ENCODE measurements at regions not wholly inside any gene's neighbourhood (a gene's known extent, or its start where the extent isn't known, plus 50 kb on each side); places are given as distances from the start of the nearest gene placed in this dataset.
A peak's percentile ranks its signal among the peaks of the same experiment; 100 is the strongest.

DNA sequence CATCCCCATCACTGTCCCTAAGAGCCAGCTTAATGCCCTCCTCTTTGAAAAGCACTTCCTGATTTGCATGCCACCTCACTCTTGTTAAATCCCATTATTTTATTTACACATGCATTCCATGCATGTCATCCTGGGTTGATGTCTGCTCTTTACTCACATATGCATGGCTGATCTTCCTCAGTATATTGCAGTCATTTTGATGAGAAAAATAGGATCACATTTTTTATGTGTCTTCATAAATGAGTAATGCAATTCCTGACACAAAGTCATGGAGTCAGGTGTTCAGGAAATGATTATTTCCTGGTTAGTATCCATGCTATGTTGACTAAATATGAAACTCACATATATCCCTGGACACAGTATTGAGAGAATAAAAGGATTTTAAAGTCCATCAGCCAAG lies 204.7 kb downstream of the SLIT2 start:
- H3K27me3 ChIP-seq (ENCODE audit: insufficient read depth, poor library complexity, severe bottlenecking) = no peaks in the 10 kb centered on the region
- no peak overlapping the region for H3K4me3 ChIP-seq (ENCODE audit: severe bottlenecking)
- H3K27ac ChIP-seq (ENCODE audit: poor library complexity, severe bottlenecking) = no peak overlapping the region
- ATAC-seq (ENCODE audit: low read depth) (peak; percentile 64), DNase-seq (ENCODE audit: low spot score) (no peak)
- TF ChIP-seq, protein P1, sequence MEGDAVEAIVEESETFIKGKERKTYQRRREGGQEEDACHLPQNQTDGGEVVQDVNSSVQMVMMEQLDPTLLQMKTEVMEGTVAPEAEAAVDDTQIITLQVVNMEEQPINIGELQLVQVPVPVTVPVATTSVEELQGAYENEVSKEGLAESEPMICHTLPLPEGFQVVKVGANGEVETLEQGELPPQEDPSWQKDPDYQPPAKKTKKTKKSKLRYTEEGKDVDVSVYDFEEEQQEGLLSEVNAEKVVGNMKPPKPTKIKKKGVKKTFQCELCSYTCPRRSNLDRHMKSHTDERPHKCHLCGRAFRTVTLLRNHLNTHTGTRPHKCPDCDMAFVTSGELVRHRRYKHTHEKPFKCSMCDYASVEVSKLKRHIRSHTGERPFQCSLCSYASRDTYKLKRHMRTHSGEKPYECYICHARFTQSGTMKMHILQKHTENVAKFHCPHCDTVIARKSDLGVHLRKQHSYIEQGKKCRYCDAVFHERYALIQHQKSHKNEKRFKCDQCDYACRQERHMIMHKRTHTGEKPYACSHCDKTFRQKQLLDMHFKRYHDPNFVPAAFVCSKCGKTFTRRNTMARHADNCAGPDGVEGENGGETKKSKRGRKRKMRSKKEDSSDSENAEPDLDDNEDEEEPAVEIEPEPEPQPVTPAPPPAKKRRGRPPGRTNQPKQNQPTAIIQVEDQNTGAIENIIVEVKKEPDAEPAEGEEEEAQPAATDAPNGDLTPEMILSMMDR (IDR thresholded peaks at IDR 0.05; ENCODE audit: poor library complexity, severe bottlenecking) = no peak
- peaks cover 8% of the 10 kb centered on the region for H3K4me1 ChIP-seq (ENCODE audit: insufficient read depth, poor library complexity, severe bottlenecking)
- H3K36me3 ChIP-seq (ENCODE audit: low read depth) = no peaks in the 10 kb centered on the region
- no peaks in the 10 kb centered on the region for H3K9me3 ChIP-seq (ENCODE audit: severe bottlenecking)

DNA sequence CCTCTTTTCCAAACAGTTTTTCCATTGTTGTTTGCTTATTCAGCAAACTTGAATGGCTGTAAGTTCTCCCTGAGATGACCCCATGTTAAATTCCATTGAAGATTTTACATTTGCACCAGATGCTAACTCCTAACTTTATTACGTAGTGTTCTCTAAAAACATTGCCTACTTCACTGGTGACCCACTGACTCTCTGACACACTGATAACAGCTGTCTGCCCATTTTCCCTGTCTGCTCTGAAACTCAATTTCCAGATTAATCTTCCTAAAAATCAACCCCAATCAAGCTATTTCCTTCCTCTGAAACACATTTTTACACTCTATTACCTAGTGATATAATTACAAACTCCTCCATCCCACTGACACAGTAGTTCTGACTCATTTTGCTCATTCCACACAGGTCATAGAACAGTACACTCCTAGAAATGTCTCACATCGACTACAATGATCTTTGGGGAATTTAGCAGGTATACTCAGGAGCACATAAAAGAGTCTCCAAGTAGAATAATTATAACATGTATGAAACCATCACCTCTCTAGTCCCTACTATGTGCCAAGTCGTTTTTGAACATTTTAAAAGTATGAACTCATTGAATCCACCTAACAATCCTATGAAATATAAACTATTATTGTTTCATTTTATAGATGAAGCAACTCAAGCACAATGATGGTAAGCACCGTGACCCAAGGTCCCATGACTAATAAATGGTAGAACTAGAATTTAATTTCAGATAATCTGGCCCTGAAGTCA lies 210.9 kb downstream of the SLIT2 start:
- Histone ChIP-seq H3K4me1 (ENCODE audit: insufficient read depth, poor library complexity, severe bottlenecking) (peaks cover 13% of the 10 kb centered on the region), H3K4me3 (ENCODE audit: severe bottlenecking) (no peak overlapping the region), H3K36me3 (ENCODE audit: low read depth) (no peaks in the 10 kb centered on the region), H3K27me3 (ENCODE audit: insufficient read depth, poor library complexity, severe bottlenecking) (no peaks in the 10 kb centered on the region), H3K9me3 (ENCODE audit: severe bottlenecking) (no peaks in the 10 kb centered on the region), H3K27ac (ENCODE audit: poor library complexity, severe bottlenecking) (no peak overlapping the region)
- TF ChIP-seq, protein P1 (IDR thresholded peaks at IDR 0.05; ENCODE audit: poor library complexity, severe bottlenecking) = no peak
- DNase-seq (ENCODE audit: low spot score) (no peak), ATAC-seq (ENCODE audit: low read depth) (peak; percentile 68)

DNA sequence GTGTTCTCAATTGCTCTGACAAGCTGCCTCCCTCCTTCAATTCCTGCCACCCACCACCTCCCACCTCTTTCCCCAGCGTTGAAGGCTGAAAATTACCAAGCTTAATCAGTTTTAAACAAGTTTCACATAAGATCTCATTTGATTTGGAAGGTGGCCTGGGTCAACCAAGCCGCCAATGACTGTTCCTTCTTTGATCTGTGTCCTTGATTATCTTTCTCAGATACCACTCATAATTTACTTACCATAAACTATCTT lies 211.4 kb downstream of the SLIT2 start:
- no peaks in the 10 kb centered on the region for H3K9me3 ChIP-seq (ENCODE audit: severe bottlenecking)
- H3K36me3 ChIP-seq (ENCODE audit: low read depth) = no peaks in the 10 kb centered on the region
- TF ChIP-seq, protein P1 (IDR thresholded peaks at IDR 0.05; ENCODE audit: poor library complexity, severe bottlenecking) = no peak
- ATAC-seq (ENCODE audit: low read depth) (no peak), DNase-seq (ENCODE audit: low spot score) (no peak)
- H3K4me3 ChIP-seq (ENCODE audit: severe bottlenecking) = no peak overlapping the region
- H3K27me3 ChIP-seq (ENCODE audit: insufficient read depth, poor library complexity, severe bottlenecking) = no peaks in the 10 kb centered on the region
- H3K4me1 ChIP-seq (ENCODE audit: insufficient read depth, poor library complexity, severe bottlenecking) = peaks cover 13% of the 10 kb centered on the region
- H3K27ac ChIP-seq (ENCODE audit: poor library complexity, severe bottlenecking) = no peak overlapping the region

DNA sequence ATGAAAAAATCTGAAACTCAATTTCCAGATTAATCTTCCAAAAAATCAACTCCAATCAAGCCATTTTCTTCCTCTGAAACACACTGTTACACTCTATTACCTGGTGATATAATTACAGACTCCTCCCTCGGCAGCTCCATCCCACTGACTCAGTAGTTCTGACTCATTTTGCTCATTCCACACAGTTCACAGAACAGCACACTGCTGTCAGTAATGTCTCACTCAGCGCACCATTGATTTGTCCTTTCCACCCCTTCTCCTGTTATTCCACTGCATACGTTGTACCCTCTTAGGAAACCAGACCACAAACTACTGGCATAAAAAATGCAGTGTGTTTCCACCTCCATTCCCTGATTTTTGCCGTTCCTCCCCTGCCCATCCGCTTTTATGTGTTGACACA lies 212.7 kb downstream of the SLIT2 start:
- no peaks in the 10 kb centered on the region for H3K9me3 ChIP-seq (ENCODE audit: severe bottlenecking)
- H3K36me3 ChIP-seq (ENCODE audit: low read depth) = no peaks in the 10 kb centered on the region
- peak overlapping the region; percentile 58 for H3K27ac ChIP-seq (ENCODE audit: poor library complexity, severe bottlenecking)
- no peak overlapping the region for H3K4me3 ChIP-seq (ENCODE audit: severe bottlenecking)
- TF ChIP-seq, protein P1 (IDR thresholded peaks at IDR 0.05; ENCODE audit: poor library complexity, severe bottlenecking) = no peak
- H3K27me3 ChIP-seq (ENCODE audit: insufficient read depth, poor library complexity, severe bottlenecking) = no peaks in the 10 kb centered on the region
- DNase-seq (ENCODE audit: low spot score) (no peak), ATAC-seq (ENCODE audit: low read depth) (peak; percentile 100)
- peaks cover 13% of the 10 kb centered on the region for H3K4me1 ChIP-seq (ENCODE audit: insufficient read depth, poor library complexity, severe bottlenecking)

DNA sequence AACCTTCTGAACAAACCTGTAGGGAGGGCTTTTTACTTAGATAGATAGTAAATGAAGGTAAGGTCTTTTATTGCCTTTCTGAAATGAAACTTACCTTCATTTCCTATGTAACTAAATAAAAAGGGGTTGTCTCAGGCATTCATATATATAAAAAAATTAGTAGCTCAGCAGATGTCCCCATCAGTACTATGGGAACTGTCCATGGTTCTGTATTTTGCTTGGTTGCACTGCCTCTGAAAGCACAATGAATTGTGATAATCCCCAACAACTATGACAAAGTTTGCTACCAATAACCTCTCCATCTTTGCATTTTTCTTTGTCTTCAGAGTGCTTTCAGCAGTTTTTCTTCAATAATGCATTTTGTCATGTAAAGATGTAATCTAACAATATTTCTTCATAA lies 222.4 kb downstream of the SLIT2 start:
- no peaks in the 10 kb centered on the region for H3K27me3 ChIP-seq (ENCODE audit: insufficient read depth, poor library complexity, severe bottlenecking)
- H3K4me3 ChIP-seq (ENCODE audit: severe bottlenecking) = no peak overlapping the region
- H3K4me1 ChIP-seq (ENCODE audit: insufficient read depth, poor library complexity, severe bottlenecking) = no peaks in the 10 kb centered on the region
- DNase-seq (ENCODE audit: low spot score) (no peak), ATAC-seq (ENCODE audit: low read depth) (peak; percentile 49; the same call in 1 of the 3 replicates)
- H3K9me3 ChIP-seq (ENCODE audit: severe bottlenecking) = no peaks in the 10 kb centered on the region
- TF ChIP-seq, protein P1 (IDR thresholded peaks at IDR 0.05; ENCODE audit: poor library complexity, severe bottlenecking) = no peak
- H3K27ac ChIP-seq (ENCODE audit: poor library complexity, severe bottlenecking) = no peak overlapping the region
- H3K36me3 ChIP-seq (ENCODE audit: low read depth) = no peaks in the 10 kb centered on the region

Data from RWPE2 (cell line).